Activated CD4-positive, alpha-beta T cell treated with anti-CD3 and anti-CD28 coated beads for 1 hour (primary cell): ENCODE measurements at regions not wholly inside any gene's neighbourhood (a gene's known extent, or its start where the extent isn't known, plus 50 kb on each side); places are given as distances from the start of the nearest gene placed in this dataset.

Experiments
- DNase-seq: peaks from one replicate; pipeline ENCODE4 v3.0.0-alpha.2; 2020

DNA sequence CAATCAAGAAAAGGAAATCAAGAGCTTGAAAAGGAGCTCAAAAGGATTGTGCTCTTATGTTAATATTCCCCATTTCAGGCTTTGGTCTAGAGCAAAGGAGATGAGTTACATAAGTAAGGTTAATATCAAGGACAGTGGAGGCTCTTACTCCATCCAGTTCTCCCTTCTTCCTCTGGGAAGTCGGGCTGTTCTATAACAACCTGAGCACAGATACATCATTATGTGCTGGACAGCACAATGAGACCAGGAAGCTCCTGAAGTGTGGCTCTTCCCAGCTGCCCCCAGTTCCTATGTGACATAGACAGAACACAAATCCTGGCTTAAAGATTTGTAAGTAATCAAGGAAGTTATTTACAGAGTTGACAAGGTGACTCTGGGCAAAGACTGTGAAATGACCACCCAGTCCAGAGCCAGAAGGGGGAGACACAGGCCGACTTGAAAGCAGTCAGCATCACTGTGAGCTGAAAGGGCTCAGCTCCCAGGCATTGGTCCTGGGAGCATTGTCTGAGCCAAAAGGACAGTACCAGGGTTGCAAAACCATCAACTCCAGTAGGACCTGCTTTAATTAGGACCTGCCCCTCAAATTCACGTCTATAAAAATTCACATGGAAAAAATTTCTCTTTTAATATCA, 917.6 kb upstream of the ACVR2A start:
- DNase-seq = no peak

DNA sequence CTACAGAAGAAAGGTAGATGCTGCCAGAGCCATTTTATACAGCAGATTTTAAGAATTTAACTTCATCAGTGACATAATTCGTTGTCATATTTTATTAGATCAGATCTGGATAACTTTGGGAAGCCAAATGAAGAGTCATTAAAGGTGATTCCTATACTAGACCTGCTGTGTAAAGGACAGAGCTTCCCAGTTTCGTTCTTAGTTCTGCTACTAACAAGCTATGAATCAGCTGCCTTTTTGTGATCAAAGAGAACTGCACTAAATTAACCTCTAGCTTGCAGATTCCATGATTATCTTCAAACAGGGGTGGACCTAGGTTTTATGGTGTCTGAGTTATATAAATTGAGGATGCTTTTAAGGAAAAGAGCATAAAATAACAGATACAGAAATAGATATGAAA, 926.5 kb upstream of the ACVR2A start:
- DNase-seq = no peak

DNA sequence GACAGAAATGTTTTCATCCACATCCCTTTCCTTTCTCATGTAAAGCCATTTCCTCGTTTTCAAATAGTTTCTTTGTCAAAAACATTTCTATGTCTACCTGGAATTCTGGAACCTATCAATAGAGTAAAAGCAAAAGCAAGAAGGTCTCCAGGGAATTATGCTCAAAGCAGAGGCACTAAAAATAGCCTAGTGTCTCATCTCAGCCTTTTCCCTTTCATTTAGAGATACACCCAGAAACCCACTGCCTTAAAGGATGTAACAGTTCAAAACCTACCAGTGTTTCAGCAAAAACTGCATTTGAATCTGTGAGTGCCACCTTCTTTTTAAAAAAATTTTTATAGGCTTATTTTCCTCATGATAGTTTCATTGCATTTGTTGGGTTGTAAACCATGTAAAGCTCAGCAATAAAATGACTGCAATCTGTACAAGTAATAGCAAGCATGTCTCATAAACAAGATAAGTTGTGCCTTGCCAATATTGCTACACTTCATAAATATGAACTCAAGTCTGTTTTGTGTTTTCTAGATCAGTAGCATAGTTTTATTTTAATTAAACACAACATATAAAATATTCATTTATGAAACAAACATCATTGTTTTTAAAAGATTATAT, 927.3 kb upstream of the ACVR2A start:
- no peak for DNase-seq

DNA sequence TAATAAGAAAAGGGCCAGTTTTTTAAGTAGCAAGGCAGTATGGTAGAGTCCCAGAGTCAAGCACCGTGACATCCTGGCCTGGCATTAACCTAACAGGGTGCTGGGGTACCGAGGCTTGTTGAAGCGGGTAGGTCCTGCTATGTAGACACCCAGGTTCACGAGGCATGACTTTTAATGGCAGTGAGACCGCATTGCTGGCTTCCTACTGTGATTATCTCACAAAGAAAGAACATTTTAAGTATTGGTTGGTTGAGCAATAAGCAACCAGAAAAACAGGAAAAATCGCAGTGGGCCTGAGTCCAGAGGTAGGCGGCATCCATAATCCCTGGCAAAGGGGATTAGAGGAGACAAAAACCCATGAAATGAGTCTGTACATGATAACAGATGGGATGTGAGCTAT, 927.9 kb upstream of the ACVR2A start:
- DNase-seq = no peak

DNA sequence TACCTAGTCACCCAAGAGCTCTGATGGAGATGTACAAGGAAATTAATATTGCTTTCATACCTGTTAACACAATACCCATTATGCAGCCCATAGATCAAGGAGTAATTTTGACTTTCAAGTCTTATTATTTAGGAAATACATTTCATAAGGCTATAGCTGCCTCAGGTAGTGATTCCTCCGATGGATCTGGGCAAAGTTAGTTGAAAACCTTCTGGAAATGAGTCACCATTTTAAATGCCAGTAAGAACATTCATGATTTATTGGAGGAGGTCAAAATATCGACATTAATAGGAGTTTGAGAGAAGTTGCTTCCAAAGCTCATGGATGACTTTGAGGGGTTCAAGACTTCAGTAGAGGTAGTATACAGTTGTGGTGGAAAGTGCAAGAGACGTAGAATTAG, 931.4 kb upstream of the ACVR2A start:
- DNase-seq = no peak

DNA sequence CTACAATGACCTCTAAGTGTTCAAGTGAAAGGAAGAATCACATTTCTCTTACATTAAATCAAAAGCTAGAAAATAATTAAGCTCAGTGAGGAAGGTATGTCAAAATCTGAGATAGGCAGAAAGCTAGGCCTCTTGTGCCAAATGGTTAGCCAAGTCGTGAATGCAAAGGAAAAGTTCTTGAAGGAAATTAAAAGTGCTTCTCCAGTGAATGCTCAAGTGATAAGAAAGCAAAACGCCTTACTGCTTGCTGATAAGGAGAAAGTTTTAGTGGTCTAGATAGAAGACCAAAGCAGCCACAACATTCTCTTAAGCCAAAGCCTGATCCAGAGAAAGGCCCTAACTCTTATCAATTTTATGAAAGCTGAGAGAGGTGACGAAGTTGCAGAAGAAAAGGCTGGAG, 932.3 kb upstream of the ACVR2A start:
- no peak for DNase-seq

DNA sequence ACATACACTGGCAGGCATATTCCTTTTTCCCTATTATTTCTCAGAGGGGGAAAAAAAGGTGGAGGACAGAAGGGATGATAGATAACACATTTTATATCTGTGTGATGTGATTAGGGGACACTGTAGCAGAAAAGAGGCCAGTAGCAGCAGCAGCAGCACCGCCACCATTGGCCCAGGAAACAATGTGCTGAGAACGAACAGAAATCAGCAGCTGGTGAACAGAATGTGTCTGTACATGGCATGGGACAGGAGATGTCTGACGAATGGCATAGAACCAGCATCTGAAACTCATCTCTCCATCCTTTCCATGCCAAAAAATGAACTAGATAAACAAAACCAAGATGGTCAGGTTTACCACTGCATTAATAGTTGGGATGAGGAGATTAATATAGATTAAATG, 936.1 kb upstream of the ACVR2A start:
- no peak for DNase-seq

DNA sequence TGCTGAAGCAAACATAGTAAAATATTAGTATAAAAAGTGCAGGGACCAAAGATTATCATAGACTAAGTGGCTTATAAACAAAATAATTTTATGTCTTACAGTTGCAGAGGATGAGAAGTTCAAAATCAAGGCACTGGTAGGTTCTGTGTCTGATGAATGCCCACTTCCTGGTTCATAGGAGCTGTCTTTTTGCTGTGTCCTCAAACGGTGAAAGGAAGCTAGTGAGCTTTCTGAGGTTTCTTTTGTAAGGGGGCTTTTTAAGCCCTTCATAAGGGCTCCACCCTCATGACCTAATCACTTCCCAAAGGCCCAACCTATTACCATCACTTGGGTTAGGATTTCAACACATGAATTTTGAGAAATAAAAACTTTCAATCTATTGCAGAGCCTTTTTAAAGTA, 946.7 kb upstream of the ACVR2A start:
- DNase-seq = no peak

DNA sequence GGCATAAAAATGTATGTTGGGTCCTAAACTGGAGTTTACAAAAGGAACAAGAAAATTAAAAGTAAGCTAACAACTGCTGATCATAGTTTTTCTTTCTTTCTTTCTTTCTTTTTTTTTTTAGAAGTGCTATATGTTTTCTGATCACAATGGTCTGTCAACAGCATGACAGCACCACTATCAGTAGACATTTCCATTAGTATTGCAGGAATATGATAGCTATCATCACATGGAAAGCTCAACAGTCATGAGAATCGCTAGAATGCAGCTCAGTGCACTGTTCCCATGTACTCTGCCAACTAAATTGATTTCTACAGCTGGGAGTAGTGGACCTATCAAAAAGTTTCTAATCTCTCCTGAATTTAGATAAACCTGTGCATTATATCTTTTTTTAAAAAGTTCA, 950.3 kb upstream of the ACVR2A start:
- no peak for DNase-seq

DNA sequence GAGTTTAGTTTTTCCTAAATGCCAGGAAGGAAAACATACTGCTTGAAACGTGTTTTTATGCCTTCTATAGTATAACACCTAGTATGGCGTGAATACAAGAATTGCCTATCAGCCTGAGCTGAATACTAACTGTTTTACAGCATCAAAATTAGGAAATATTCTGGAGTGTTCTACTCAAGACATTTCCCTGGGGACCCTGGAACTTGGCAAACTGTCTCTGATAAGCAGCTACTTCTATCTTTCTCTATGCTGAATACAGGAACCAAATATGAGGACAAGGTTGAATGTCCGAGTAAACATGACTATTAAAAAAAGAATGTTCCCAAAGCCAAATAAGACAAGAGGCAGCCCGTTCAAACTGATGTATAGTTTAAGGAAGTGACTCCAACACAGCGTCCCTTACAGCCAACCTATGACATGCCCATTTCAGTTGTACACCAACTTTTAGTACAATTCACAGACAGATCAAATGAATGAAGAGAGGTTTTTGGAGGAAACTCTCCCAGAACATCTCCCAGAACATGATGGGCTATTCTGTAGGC, 951.3 kb upstream of the ACVR2A start:
- no peak for DNase-seq

DNA sequence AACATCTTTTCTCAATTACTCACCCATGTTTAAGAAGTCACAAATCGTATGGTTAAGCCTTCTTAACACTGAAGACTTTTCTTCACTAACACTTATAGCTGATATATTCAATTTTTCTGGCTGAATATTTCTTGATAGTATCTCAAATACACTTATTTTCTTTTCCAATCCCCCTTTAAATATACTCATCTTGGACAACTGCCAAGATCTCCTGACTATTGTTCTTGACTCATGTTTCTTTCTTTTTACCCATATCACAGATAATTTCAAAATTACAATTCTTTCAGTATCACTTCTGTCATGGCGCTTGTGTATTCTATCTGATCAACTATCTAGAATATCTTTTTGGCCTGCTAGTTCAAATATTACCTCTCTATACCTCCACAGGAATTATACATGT, 954.3 kb upstream of the ACVR2A start:
- no peak for DNase-seq

DNA sequence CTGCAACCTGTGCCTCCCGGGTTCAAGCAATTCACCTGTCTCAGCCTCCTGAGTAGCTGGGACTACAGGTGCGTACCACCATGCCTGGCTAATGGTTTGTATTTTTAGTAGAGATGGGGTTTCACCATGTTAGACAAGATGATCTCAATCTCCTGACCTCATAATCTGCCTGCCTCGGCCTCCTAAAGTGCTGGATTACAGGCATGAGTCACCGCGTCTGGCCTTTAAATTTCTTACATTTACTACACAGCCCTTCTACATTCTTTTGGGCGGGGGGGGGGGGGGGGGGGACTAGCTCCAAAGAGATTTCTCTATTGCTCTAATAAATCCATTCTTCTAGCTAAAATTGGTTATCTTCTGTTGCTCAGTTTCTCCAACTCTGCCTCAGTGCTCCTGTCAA, 964.9 kb upstream of the ACVR2A start:
- no peak for DNase-seq

DNA sequence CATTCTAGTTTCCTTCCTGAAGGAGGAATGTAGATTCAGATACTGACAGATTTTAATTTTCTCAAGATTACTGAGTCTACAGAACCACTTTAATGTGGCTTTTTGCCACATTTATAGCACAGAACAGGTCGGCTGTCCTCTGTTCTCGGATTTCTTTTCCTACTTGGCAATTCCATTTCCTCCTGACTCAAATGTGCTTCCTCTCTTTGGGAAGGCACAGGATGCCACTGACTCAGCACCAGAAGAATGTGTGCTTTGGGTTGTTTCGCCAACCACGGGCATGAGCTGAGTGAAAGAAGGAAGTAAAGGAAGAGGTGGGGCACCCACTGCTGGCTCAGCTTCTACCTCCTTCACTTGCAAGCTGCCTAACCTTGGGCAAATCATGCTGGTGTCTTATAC, 970.6 kb upstream of the ACVR2A start:
- DNase-seq = no peak

DNA sequence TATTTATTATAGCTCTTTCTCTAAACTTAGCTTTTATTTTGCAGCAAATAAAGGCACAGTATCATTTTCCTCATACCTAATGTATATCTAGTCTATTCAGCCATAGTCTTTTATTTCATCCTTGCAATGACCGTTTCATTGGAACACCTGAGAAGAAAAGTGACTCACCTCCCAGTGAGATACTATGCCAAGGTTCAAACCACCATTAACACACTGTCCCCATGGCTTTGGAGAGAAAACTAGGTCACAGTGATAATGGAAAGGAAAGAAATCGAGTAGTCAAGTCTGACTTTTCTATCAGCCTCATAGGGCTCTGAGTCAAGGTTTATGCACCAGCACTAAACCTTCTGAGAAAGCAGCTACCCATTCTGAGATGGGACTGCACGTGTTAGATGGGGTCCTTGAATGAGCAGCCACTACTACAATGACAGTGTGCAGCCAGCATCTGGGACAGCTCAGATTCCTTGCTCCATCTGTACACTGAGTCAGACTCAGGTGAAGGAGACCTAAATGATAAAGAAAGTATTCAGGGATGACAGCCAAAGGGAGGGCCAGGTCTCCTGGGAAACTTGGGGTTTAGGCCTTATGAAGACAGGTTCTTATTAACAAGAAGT, 971.1 kb upstream of the ACVR2A start:
- DNase-seq = no peak

DNA sequence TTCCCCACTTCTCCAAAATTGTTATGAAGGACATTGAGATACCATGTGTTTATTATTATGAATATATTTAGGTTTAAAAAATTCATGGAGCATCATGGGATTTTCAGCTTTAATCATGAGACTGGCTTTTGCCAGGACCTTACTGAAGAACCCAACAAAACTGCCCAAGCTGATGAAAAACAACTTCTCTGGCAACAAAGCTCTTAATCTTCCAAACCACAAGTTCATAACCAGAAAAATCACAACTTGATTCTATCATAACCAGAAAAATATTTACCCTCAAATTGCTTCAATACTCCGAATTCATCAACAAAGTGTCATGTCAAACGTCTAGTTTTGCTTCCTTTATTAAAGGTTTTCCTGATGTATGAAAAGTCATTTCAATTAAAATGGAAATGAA, 971.8 kb upstream of the ACVR2A start:
- DNase-seq = no peak

DNA sequence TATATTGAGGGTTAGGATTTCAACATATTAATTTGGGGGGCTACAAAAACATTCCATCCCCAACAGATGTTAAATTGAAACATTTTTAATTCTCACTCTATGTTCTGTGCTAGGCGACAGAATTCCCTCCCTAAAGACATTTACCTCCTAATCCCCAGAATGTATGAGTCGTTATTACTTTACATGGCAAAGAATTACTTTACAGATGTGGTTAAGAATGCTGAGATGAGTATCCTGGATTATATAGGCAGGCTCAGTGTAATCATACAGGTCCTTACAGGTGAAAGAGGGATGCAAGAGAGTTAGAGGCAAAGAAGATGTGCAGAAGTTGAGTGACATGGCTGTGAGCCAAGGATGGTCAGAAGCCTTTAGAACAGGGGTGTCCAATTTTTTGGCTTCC, 974.1 kb upstream of the ACVR2A start:
- DNase-seq = no peak

DNA sequence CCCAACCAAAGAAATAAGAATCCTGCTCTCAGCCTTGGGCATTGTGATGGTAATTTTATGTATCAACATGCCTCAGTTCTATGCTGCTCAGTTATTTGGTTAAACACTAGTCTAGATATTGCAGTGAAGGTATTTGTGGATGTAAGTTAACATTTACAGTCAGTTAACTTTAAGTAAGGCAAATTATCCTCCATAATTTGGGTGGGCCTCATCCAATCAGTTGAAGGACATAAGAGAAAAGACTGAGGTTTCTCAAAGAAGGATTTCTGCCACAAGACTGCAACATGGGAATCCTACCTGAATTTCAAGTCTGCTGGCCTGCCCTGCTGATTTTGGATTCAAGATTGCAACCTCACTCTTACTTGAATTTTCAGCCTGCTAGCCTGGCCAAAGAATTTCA, 975.5 kb upstream of the ACVR2A start:
- DNase-seq = no peak

DNA sequence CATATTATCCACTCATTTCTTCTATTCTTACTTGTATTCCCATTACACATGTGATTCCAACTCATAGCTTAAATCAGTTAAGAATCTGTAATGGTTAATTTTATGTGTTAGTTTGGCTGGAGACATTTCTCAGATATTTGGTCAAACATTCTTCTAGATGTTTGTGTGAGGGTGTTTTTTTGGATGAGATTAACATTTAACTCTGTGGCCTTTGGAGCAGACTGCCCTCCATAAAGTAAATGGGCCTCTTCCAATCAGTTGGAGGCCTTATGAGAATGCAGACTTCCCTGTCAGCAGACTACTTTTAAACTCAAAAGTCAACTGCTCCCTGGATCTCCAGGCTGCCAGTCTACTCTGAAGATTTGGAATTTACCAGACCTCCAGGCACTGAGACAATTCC, 976.8 kb upstream of the ACVR2A start:
- no peak for DNase-seq

DNA sequence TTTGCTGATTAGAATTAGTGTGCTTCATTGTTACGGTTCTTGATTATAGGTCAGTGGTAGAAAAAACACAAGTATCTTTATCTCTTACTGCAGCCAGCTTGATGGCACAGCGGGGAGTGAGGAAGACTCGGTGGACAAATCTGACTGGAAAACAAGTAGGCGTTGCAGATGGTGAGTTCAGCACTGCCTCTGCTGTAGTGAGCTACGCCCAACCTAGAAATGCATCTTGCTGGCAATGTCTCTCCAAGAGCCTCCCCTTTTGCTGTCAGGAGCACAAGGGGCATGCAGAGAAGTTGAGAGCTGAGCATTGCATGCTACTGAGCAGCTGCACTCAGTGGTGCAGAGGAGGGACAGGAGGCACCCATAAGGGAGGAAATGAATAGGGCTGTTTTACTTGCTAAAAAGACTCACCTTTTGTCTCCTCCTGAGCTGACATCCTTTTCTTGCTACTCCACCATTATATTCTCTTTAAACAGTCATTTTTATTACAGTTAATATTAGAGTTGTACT, 977.3 kb upstream of the ACVR2A start:
- DNase-seq = no peak

DNA sequence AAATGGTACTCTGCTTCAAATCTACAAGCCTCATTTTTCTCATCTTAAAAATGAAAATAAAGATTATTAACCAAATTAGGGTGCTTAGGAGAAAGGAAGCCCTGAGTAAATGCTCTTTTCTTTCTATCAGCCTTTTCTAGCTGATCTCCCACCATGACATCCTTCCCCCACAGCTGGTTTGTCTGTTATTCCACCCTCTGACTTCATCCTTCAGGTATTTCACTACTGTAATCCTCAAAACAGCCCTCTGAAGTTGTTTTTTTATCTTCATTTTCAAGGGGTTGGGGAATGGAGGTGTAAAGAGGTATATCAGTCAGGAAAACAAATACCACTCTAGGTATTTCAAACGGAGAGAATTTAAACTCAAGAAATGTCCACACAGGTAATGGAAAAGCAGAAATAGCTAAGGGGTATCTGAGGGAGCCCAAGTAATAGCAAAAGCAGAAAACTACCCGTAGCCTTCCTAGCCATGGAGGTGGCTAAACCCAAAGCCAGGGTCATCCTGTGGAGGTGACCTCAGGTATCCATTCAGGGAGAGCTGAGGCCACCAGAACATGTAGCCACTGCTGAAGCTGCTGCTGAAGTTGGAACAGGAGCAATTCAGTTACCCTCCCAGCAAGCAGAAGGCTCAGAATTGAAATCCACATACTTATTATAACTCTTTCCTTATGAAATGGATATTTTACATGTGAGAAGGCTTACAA, 990.9 kb upstream of the ACVR2A start:
- no peak for DNase-seq

DNA sequence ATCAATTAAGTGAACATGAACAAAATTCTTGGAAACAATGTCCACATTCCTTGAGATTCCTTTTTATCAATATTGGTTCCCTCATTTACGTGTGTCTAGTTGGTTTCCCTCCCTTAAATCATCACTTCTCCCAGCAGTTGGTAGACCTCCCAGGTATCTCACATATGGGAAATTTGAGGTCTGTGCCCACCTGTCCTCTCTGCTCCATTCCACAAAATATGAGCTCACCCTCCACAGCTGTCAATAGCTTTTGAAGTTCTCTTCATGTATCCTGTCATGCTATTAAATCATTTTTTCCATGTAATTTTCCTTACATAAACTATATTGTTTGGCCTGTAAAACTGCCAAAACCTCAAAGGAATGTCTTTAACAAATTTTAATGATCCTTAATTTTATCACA, 992.2 kb upstream of the ACVR2A start:
- DNase-seq = no peak

DNA sequence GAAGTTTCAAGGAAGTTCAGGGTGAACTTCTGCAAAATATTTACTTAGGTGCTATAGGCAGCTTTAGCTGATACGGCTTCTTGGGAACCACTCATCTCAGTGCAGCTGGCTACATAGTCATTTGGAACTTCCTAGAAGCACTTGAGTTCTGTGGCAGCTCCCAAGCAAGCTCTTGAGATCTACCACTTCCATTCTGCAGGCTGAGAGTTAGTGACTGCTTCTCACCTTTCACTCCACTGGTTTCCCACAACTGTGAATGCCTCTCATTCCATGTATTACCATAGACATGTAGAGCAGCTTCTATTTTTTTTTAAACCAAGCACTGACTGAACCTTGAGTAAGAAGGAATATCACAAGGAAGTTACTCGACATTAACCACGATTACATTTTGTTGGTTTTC, 994.1 kb upstream of the ACVR2A start:
- no peak for DNase-seq

DNA sequence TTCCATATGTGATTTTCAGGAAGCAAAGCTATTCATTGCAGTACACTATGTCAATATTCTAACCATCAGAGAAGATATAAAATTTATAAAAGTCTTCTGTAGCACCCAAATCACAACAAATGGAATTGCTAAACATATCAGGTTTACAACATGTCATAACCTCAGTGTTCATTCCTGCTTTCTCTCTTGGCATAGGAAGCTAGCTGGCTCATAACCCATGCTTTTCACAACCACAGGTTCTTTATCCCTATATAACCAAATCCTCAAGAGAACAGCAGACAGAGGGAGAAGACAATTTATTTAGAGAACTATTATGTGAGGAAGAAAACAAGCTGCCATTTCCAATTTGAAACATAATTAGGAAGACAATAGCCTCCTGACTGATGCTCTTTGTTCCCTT, 997.0 kb upstream of the ACVR2A start:
- no peak for DNase-seq
